ENCODE measurements at regions not wholly inside any gene's neighbourhood (a gene's known extent, or its start where the extent isn't known, plus 50 kb on each side); places are given as distances from the start of the nearest gene placed in this dataset.

- TF ChIP-seq POLR2A (IDR thresholded peaks at IDR 0.05) (no peak), CTCF (IDR thresholded peaks at IDR 0.05) (no peak)
These were observed 201.9 kb upstream of the APCDD1 start for GRCh38 chr18:10252494-10252893.
